GM21529 (cell line): ENCODE measurements at regions not wholly inside any gene's neighbourhood (a gene's known extent, or its start where the extent isn't known, plus 50 kb on each side); places are given as distances from the start of the nearest gene placed in this dataset.
A peak's percentile ranks its signal among the peaks of the same experiment; 100 is the strongest.

Experiments used
- ATAC-seq: cut with Tn5 transposase; IDR thresholded peaks from one replicate; pipeline ENCODE4 v1.9.1; 2021; ENCODE audit not compliant: unreplicated experiment

GRCh38 chr6:15996030-15996429 lies 132.9 kb upstream of the MYLIP start:
- ATAC-seq, result no peak

GRCh38 chr6:15995493-15995892 lies 133.4 kb upstream of the MYLIP start:
- no peak for ATAC-seq

GRCh38 chr6:15994814-15995459 lies 133.9 kb upstream of the MYLIP start:
- no peak for ATAC-seq

- ATAC-seq, result no peak
These were observed 135.1 kb upstream of the MYLIP start for GRCh38 chr6:15993716-15994228.

- ATAC-seq, result no peak
These were observed 138.7 kb upstream of the MYLIP start for GRCh38 chr6:15990179-15990578.

- peak; percentile 82 for ATAC-seq
These were observed 139.5 kb upstream of the MYLIP start for GRCh38 chr6:15989397-15989796.

GRCh38 chr6:15987569-15987968 lies 141.3 kb upstream of the MYLIP start:
- ATAC-seq, result no peak

- no peak for ATAC-seq
These were observed 142.8 kb upstream of the MYLIP start for GRCh38 chr6:15986027-15986629.

- no peak for ATAC-seq
These were observed 143.4 kb upstream of the MYLIP start for GRCh38 chr6:15985379-15985959.

- no peak for ATAC-seq
These were observed 146.9 kb upstream of the MYLIP start for GRCh38 chr6:15981956-15982355.

- ATAC-seq, result no peak
These were observed 148.1 kb upstream of the MYLIP start for GRCh38 chr6:15980801-15981200.

- no peak for ATAC-seq
These were observed 150.5 kb upstream of the MYLIP start for GRCh38 chr6:15978426-15978825.

- ATAC-seq, result no peak
These were observed 151.8 kb upstream of the MYLIP start for GRCh38 chr6:15977050-15977449.

- ATAC-seq, result no peak
These were observed 154.1 kb upstream of the MYLIP start for GRCh38 chr6:15974817-15975216.

- no peak for ATAC-seq
These were observed 158.4 kb upstream of the MYLIP start for GRCh38 chr6:15970517-15970916.

GRCh38 chr6:15969236-15969778 lies 159.6 kb upstream of the MYLIP start:
- ATAC-seq, result no peak

- ATAC-seq, result no peak
These were observed 160.4 kb upstream of the MYLIP start for GRCh38 chr6:15968519-15968918.

GRCh38 chr6:15966000-15966520 lies 162.8 kb upstream of the MYLIP start:
- ATAC-seq, result no peak

- no peak for ATAC-seq
These were observed 166.5 kb upstream of the MYLIP start for GRCh38 chr6:15962449-15962764.

GRCh38 chr6:15961635-15962448 lies 167.0 kb upstream of the MYLIP start:
- ATAC-seq, result no peak
